ENCODE measurements at regions not wholly inside any gene's neighbourhood (a gene's known extent, or its start where the extent isn't known, plus 50 kb on each side); places are given as distances from the start of the nearest gene placed in this dataset.

DNA sequence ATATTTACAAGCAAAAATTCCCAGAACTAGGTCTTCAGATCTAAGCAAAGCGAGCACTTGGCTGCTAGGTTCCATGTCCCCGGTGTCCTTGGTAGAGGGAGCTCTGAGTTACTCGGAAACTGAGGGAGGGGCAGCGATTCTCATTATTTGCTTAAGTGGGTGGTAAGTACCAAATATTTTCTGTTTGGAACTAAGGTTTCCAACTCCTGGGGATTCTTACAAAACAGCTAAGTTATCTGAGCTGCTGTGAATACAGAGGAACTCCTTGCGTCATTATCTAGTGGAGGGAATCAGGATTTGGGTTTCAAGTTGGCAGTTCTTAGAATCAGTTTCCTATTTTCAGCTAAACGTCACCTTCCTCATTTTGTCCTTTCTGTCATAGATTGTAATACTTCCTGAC, 76.8 kb upstream of the IKZF1 start:
- WGBS, 2 experiments (ENCODE audit: extremely low coverage in 2 of 2, insufficient read length in 1 of 2) = no CpG with 5 or more reads among the region's 6 CpGs
- Histone ChIP-seq H4K20me1 (ENCODE audit: insufficient read depth, low read length) (no peaks in the 10 kb centered on the region), H4K91ac (ENCODE audit: insufficient read depth, low read depth, low read length) (no peak overlapping the region), H3K4me3 (ENCODE audit: insufficient read depth, low read depth, low read length) (no peak overlapping the region), H3K9me1 (ENCODE audit: insufficient read depth, low read length) (no peaks in the 10 kb centered on the region), H3K4ac (ENCODE audit: low read depth, low read length) (no peak overlapping the region), H2BK5ac (ENCODE audit: low read depth, low read length, poor library complexity, severe bottlenecking) (no peak overlapping the region), H2AK9ac (replicated peaks; ENCODE audit: low read depth, low read length, poor library complexity) (no peak overlapping the region), H3K18ac (ENCODE audit: low read depth, low read length) (no peak overlapping the region), H3K23ac (ENCODE audit: low read depth, low read length) (no peak overlapping the region), H4K5ac (ENCODE audit: low read depth, low read length) (no peak overlapping the region), H4K8ac (ENCODE audit: low read depth in 2 of 2, low read length in 2 of 2) (no peak overlapping the region), H3K27ac (ENCODE audit: insufficient read depth, low read length) (no peak overlapping the region), H2AFZ (replicated peaks; ENCODE audit: low read length, poor library complexity) (no peak overlapping the region), H3K14ac (replicated peaks; ENCODE audit: low read depth, low read length) (no peak overlapping the region), H3K9ac (ENCODE audit: low read depth, low read length) (no peak overlapping the region), H3K9me3 (ENCODE audit: control insufficient read depth, insufficient read depth, low read length) (peaks cover 3% of the 10 kb centered on the region; the same call in 1 of the 2 replicates), H3K79me1 (ENCODE audit: low read depth in 1 of 2, low read length in 2 of 2) (no peaks in the 10 kb centered on the region), H2BK120ac (ENCODE audit: low read depth, low read length) (no peak overlapping the region), H2BK15ac (ENCODE audit: low read depth, low read length) (no peak overlapping the region), H2AK5ac (ENCODE audit: low read depth, low read length) (no peak overlapping the region), H3K27me3 (ENCODE audit: control insufficient read depth, insufficient read depth, low read length) (no peaks in the 10 kb centered on the region), H3K36me3 (ENCODE audit: control insufficient read depth, insufficient read depth, low read length) (no peaks in the 10 kb centered on the region), H3K4me1 (ENCODE audit: control insufficient read depth, insufficient read depth, low read length) (no peaks in the 10 kb centered on the region), H2BK20ac (ENCODE audit: low read depth, low read length) (no peak overlapping the region), H3K4me2 (ENCODE audit: low read depth, low read length) (no peak overlapping the region), H3K56ac (ENCODE audit: extremely low read depth, insufficient read depth, low read length) (no peak overlapping the region)
- TF ChIP-seq, protein P1, sequence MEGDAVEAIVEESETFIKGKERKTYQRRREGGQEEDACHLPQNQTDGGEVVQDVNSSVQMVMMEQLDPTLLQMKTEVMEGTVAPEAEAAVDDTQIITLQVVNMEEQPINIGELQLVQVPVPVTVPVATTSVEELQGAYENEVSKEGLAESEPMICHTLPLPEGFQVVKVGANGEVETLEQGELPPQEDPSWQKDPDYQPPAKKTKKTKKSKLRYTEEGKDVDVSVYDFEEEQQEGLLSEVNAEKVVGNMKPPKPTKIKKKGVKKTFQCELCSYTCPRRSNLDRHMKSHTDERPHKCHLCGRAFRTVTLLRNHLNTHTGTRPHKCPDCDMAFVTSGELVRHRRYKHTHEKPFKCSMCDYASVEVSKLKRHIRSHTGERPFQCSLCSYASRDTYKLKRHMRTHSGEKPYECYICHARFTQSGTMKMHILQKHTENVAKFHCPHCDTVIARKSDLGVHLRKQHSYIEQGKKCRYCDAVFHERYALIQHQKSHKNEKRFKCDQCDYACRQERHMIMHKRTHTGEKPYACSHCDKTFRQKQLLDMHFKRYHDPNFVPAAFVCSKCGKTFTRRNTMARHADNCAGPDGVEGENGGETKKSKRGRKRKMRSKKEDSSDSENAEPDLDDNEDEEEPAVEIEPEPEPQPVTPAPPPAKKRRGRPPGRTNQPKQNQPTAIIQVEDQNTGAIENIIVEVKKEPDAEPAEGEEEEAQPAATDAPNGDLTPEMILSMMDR (conservative IDR thresholded peaks at IDR 0.05; ENCODE audit: low read depth, low read length) = no peak
- TF ChIP-seq RFX5 (IDR thresholded peaks at IDR 0.05; ENCODE audit: low read depth, low read length) (no peak), POLR2A (IDR thresholded peaks at IDR 0.05; ENCODE audit: low read depth, low read length) (no peak), BHLHE40 (IDR thresholded peaks at IDR 0.05; ENCODE audit: low read depth, low read length) (no peak), MXI1 (IDR thresholded peaks at IDR 0.05; ENCODE audit: borderline replicate concordance, low read depth, low read length) (no peak), MAZ (IDR thresholded peaks at IDR 0.05; ENCODE audit: borderline replicate concordance, low read depth, low read length) (no peak), RCOR1 (IDR thresholded peaks at IDR 0.05; ENCODE audit: insufficient replicate concordance, low read length) (no peak), RAD21 (IDR thresholded peaks at IDR 0.05; ENCODE audit: low read length) (no peak), CEBPB (IDR thresholded peaks at IDR 0.05; ENCODE audit: low read depth, low read length) (no peak), SMC3 (IDR thresholded peaks at IDR 0.05; ENCODE audit: low read depth, low read length) (no peak), NFE2L2 (IDR thresholded peaks at IDR 0.05; ENCODE audit: low read depth, low read length) (no peak), MAFK (IDR thresholded peaks at IDR 0.05; ENCODE audit: low read depth, low read length) (no peak), CHD1 (IDR thresholded peaks at IDR 0.05; ENCODE audit: low read depth, low read length) (no peak)
- TF ChIP-seq, protein P2, sequence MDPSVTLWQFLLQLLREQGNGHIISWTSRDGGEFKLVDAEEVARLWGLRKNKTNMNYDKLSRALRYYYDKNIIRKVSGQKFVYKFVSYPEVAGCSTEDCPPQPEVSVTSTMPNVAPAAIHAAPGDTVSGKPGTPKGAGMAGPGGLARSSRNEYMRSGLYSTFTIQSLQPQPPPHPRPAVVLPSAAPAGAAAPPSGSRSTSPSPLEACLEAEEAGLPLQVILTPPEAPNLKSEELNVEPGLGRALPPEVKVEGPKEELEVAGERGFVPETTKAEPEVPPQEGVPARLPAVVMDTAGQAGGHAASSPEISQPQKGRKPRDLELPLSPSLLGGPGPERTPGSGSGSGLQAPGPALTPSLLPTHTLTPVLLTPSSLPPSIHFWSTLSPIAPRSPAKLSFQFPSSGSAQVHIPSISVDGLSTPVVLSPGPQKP (IDR thresholded peaks at IDR 0.05; ENCODE audit: borderline replicate concordance, low read depth, low read length) = no peak
- TF ChIP-seq, protein P3, sequence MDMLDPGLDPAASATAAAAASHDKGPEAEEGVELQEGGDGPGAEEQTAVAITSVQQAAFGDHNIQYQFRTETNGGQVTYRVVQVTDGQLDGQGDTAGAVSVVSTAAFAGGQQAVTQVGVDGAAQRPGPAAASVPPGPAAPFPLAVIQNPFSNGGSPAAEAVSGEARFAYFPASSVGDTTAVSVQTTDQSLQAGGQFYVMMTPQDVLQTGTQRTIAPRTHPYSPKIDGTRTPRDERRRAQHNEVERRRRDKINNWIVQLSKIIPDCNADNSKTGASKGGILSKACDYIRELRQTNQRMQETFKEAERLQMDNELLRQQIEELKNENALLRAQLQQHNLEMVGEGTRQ (IDR thresholded peaks at IDR 0.05; ENCODE audit: low read depth, low read length) = no peak
- CTCF ChIA-PET = no interaction called here
- in situ Hi-C loops (cut with MboI; ENCODE audit: low sequenced_read_pairs) (no loop called here), intact Hi-C loops (cut with micrococcal nuclease) (no loop called here), dilution Hi-C loops (cut with HindIII; ENCODE audit: low sequenced_read_pairs, unreplicated experiment) (no loop called here)
- no peak for ATAC-seq (ENCODE audit: low read depth)
- DNase-seq = no peak
- POLR2A ChIA-PET (ENCODE audit: unreplicated experiment) = no interaction called here
- no TSS peak for BruUV-seq (replicated peaks)
